Mesenchymal stem cell (in vitro differentiated cells and primary cell): ENCODE measurements at regions not wholly inside any gene's neighbourhood (a gene's known extent, or its start where the extent isn't known, plus 50 kb on each side); places are given as distances from the start of the nearest gene placed in this dataset.

Experiments
- DNase-seq: peaks from one replicate; pipeline ENCODE4 v3.0.0-alpha.2; 2013
- H2AFZ ChIP-seq: one replicate; pipeline ENCODE4 v1.6.1; 2013; ENCODE audit warnings: low read depth, mild to moderate bottlenecking, control low read depth, inconsistent platforms, low read length, moderate library complexity
- H2AK5ac ChIP-seq: 2 replicates; pipeline ENCODE4 v1.6.1; 2013; ENCODE audit warnings: low read length, moderate library complexity, mild to moderate bottlenecking, inconsistent platforms; ENCODE audit not compliant: severe bottlenecking
- H2BK120ac ChIP-seq: one replicate; pipeline ENCODE4 v1.6.1; 2013; ENCODE audit warnings: low read depth, mild to moderate bottlenecking, inconsistent platforms, low read length, moderate library complexity
- H2BK12ac ChIP-seq, 2 experiments: one replicate each; pipeline ENCODE4 v1.6.1; 2013; ENCODE audit warnings: inconsistent platforms in 2 of 2, low read length in 2 of 2, mild to moderate bottlenecking in 2 of 2, moderate library complexity in 2 of 2, control low read depth in 1 of 2
- H2BK15ac ChIP-seq: one replicate; pipeline ENCODE4 v1.6.1; 2013; ENCODE audit warnings: mild to moderate bottlenecking, low read depth, inconsistent platforms; ENCODE audit not compliant: poor library complexity, severe bottlenecking
- H2BK5ac ChIP-seq: 2 replicates; pipeline ENCODE4 v1.6.1; 2013; ENCODE audit warnings: low read depth, mild to moderate bottlenecking, low read length, control low read depth, inconsistent platforms; ENCODE audit not compliant: poor library complexity, severe bottlenecking
- H3K14ac ChIP-seq, 2 experiments: one replicate each; pipeline ENCODE4 v1.6.1; 2013; ENCODE audit warnings: inconsistent platforms in 2 of 2, low read length in 2 of 2, control low read depth in 1 of 2, mild to moderate bottlenecking in 1 of 2, moderate library complexity in 1 of 2
- H3K18ac ChIP-seq, 2 experiments: one replicate each; pipeline ENCODE4 v1.6.1; 2013; ENCODE audit warnings: inconsistent platforms in 2 of 2, low read length in 2 of 2, control low read depth in 1 of 2, low read depth in 1 of 2, mild to moderate bottlenecking in 1 of 2
- H3K23ac ChIP-seq, 2 experiments: one replicate each; pipeline ENCODE4 v1.6.1; 2013; ENCODE audit warnings: inconsistent platforms in 2 of 2, low read length in 2 of 2, mild to moderate bottlenecking in 2 of 2, moderate library complexity in 2 of 2, control low read depth in 1 of 2
- H3K27ac ChIP-seq: 2 replicates; pipeline ENCODE4 v1.5.1; 2013; ENCODE audit warnings: mild to moderate bottlenecking, moderate library complexity, low read length, control low read depth, inconsistent platforms; ENCODE audit not compliant: poor library complexity, severe bottlenecking
- H3K27me3 ChIP-seq, 2 experiments: 2 replicates each; pipeline versions ENCODE4 v1.6.1 to v1.7.0; 2013; ENCODE audit warnings: low read length in 2 of 2, mild to moderate bottlenecking in 2 of 2, moderate library complexity in 2 of 2, control low read depth in 1 of 2, inconsistent platforms in 1 of 2; ENCODE audit not compliant: control insufficient read depth in 1 of 2, insufficient read depth in 1 of 2
- H3K36me3 ChIP-seq, 2 experiments: 2 replicates each; pipeline versions ENCODE4 v1.6.1 to v1.7.0; 2013; ENCODE audit warnings: low read length in 2 of 2, control low read depth in 1 of 2, inconsistent platforms in 1 of 2, low read depth in 1 of 2, mild to moderate bottlenecking in 1 of 2; ENCODE audit not compliant: insufficient read depth in 2 of 2, control insufficient read depth in 1 of 2
- H3K4ac ChIP-seq, 2 experiments: one replicate each; pipeline ENCODE4 v1.6.1; 2013; ENCODE audit warnings: inconsistent platforms in 2 of 2, low read length in 2 of 2, mild to moderate bottlenecking in 2 of 2, moderate library complexity in 2 of 2, control low read depth in 1 of 2, low read depth in 1 of 2
- H3K4me1 ChIP-seq: 2 replicates; pipeline ENCODE4 v1.6.1; 2013; ENCODE audit warnings: low read depth, low read length, control low read depth; ENCODE audit not compliant: control insufficient read depth, insufficient read depth
- H3K4me2 ChIP-seq: 2 replicates; pipeline ENCODE4 v1.6.1; 2013; ENCODE audit warnings: low read length, mild to moderate bottlenecking, inconsistent platforms; ENCODE audit not compliant: poor library complexity, severe bottlenecking
- H3K4me3 ChIP-seq, 2 experiments: 2 replicates each; pipeline versions ENCODE4 v1.5.1 to v1.7.0; 2013; ENCODE audit warnings: low read length in 2 of 2, mild to moderate bottlenecking in 2 of 2, control low read depth in 1 of 2, low read depth in 1 of 2; ENCODE audit not compliant: insufficient read depth in 1 of 2
- H3K79me1 ChIP-seq: replicated peaks from 2 replicates; pipeline ENCODE4 v1.6.1; 2013; ENCODE audit warnings: mild to moderate bottlenecking, control low read depth, low read length, inconsistent platforms; ENCODE audit not compliant: poor library complexity, severe bottlenecking
- H3K9ac ChIP-seq: 2 replicates; pipeline ENCODE4 v1.7.0; 2013; ENCODE audit warnings: mild to moderate bottlenecking, low read length, moderate library complexity
- H3K9me3 ChIP-seq: 2 replicates; pipeline ENCODE4 v1.7.0; 2013; ENCODE audit warnings: mild to moderate bottlenecking, low read length; ENCODE audit not compliant: control insufficient read depth
- H4K8ac ChIP-seq: one replicate; pipeline ENCODE4 v1.6.1; 2013; ENCODE audit warnings: inconsistent platforms, mild to moderate bottlenecking, low read length, moderate library complexity
- H4K91ac ChIP-seq: one replicate; pipeline ENCODE4 v1.6.1; 2013; ENCODE audit warnings: mild to moderate bottlenecking, low read length, inconsistent platforms
- WGBS: methylation state at CpG from one replicate; pipeline ENCODE4 v1.1.7; 2013; ENCODE audit warnings: mixed read lengths; 5-methylcytosine and 5-hydroxymethylcytosine counted together

GRCh38 chrX:46204721-46205422 is 340.3 kb downstream of the ZNF674 start:
- H3K9ac ChIP-seq = no peak overlapping the region
- no peak for DNase-seq
- H2AFZ ChIP-seq = no peak overlapping the region
- peaks cover 5% of the 10 kb centered on the region for H3K4me1 ChIP-seq
- H4K8ac ChIP-seq = no peak overlapping the region
- H3K4me3 ChIP-seq = no peak overlapping the region
- peaks cover 0 to 41% of the 10 kb centered on the region in 2 experiments for H3K27me3 ChIP-seq
- H4K91ac ChIP-seq = no peak overlapping the region
- H3K18ac ChIP-seq = no peak overlapping the region
- H3K23ac ChIP-seq = no peak overlapping the region
- no peaks in the 10 kb centered on the region for H3K79me1 ChIP-seq
- H3K4ac ChIP-seq = no peak overlapping the region
- no peak overlapping the region for H2BK5ac ChIP-seq
- H2AK5ac ChIP-seq = no peak overlapping the region
- no peak overlapping the region for H3K4me2 ChIP-seq
- no peak overlapping the region for H3K27ac ChIP-seq
- H3K9me3 ChIP-seq = no peaks in the 10 kb centered on the region
- H3K36me3 ChIP-seq = no peaks in the 10 kb centered on the region
- H3K14ac ChIP-seq = no peak overlapping the region
- H2BK15ac ChIP-seq = no peak overlapping the region
- H2BK120ac ChIP-seq = no peak overlapping the region
- no peak overlapping the region for H2BK12ac ChIP-seq
- no CpG with 5 or more reads among the region's 1 CpG for WGBS

GRCh38 chrX:46202733-46203514 is 342.3 kb downstream of the ZNF674 start:
- Histone ChIP-seq H3K4me3 (no peak overlapping the region), H2BK15ac (no peak overlapping the region), H2BK120ac (no peak overlapping the region), H3K14ac (no peak overlapping the region), H3K79me1 (no peaks in the 10 kb centered on the region), H3K4me2 (no peak overlapping the region), H3K27me3 (peaks cover 0 to 37% of the 10 kb centered on the region in 2 experiments), H3K18ac (no peak overlapping the region), H2BK12ac (no peak overlapping the region), H3K4me1 (peaks cover 3% of the 10 kb centered on the region), H3K9me3 (no peaks in the 10 kb centered on the region), H3K23ac (no peak overlapping the region), H3K27ac (no peak overlapping the region), H4K91ac (peak overlapping the region; percentile 27), H3K4ac (no peak overlapping the region), H2BK5ac (no peak overlapping the region), H2AK5ac (peak overlapping the region; percentile 29), H3K36me3 (no peaks in the 10 kb centered on the region), H4K8ac (no peak overlapping the region), H2AFZ (no peak overlapping the region), H3K9ac (no peak overlapping the region)
- 95% methylated on average over 6 of the region's 10 CpGs for WGBS
- DNase-seq = no peak

GRCh38 chrX:46200413-46200812 is 344.8 kb downstream of the ZNF674 start:
- H3K36me3 ChIP-seq = no peaks in the 10 kb centered on the region
- H2AK5ac ChIP-seq = no peak overlapping the region
- peaks cover 0 to 33% of the 10 kb centered on the region in 2 experiments for H3K27me3 ChIP-seq
- H2BK15ac ChIP-seq = no peak overlapping the region
- H3K4me1 ChIP-seq = peaks cover 3% of the 10 kb centered on the region
- no peak overlapping the region for H4K91ac ChIP-seq
- no peak overlapping the region for H2BK120ac ChIP-seq
- WGBS = no CpG with 5 or more reads among the region's 1 CpG
- no peak overlapping the region for H3K27ac ChIP-seq
- no peaks in the 10 kb centered on the region for H3K9me3 ChIP-seq
- no peak overlapping the region for H3K23ac ChIP-seq
- H3K79me1 ChIP-seq = no peaks in the 10 kb centered on the region
- H3K4me3 ChIP-seq = no peak overlapping the region
- H4K8ac ChIP-seq = no peak overlapping the region
- H3K18ac ChIP-seq = no peak overlapping the region
- no peak overlapping the region for H2AFZ ChIP-seq
- no peak overlapping the region for H2BK5ac ChIP-seq
- no peak overlapping the region for H3K9ac ChIP-seq
- H3K14ac ChIP-seq = no peak overlapping the region
- DNase-seq = no peak
- no peak overlapping the region for H3K4ac ChIP-seq
- no peak overlapping the region for H3K4me2 ChIP-seq
- H2BK12ac ChIP-seq = no peak overlapping the region

- no peaks in the 10 kb centered on the region for H3K36me3 ChIP-seq
- no peak overlapping the region for H2BK5ac ChIP-seq
- H3K27ac ChIP-seq = no peak overlapping the region
- H4K91ac ChIP-seq = no peak overlapping the region
- no peak overlapping the region for H2BK12ac ChIP-seq
- H3K4me2 ChIP-seq = no peak overlapping the region
- no peaks in the 10 kb centered on the region for H3K79me1 ChIP-seq
- H3K14ac ChIP-seq = no peak overlapping the region
- H2AK5ac ChIP-seq = no peak overlapping the region
- no peak overlapping the region for H2BK120ac ChIP-seq
- no peak overlapping the region for H4K8ac ChIP-seq
- no peak overlapping the region for H3K4ac ChIP-seq
- peaks cover 3% of the 10 kb centered on the region for H3K4me1 ChIP-seq
- WGBS = no CpG with 5 or more reads among the region's 1 CpG
- H3K18ac ChIP-seq = no peak overlapping the region
- H3K9ac ChIP-seq = no peak overlapping the region
- peaks cover 10% of the 10 kb centered on the region for H3K9me3 ChIP-seq
- H2AFZ ChIP-seq = no peak overlapping the region
- no peak overlapping the region for H3K4me3 ChIP-seq
- DNase-seq = peak; percentile 59
- H3K23ac ChIP-seq = no peak overlapping the region
- H2BK15ac ChIP-seq = no peak overlapping the region
- peaks cover 0 to 30% of the 10 kb centered on the region in 2 experiments for H3K27me3 ChIP-seq
Observed at GRCh38 chrX:46198858-46199257, 346.4 kb downstream of the ZNF674 start.
